Cardiac septum (tissue), 1 donor: ENCODE measurements at regions not wholly inside any gene's neighbourhood (a gene's known extent, or its start where the extent isn't known, plus 50 kb on each side); places are given as distances from the start of the nearest gene placed in this dataset.

Experiments used
- DNase-seq: peaks from one replicate; pipeline ENCODE4 v3.0.0-alpha.2; 2020; ENCODE audit warnings: low spot score
- intact Hi-C: fragments of 100-400 bp; cut with DNase I; formaldehyde crosslinking; loops from one replicate; pipeline ENCODE4 v1.14.0; 2022
- donor health status: DM: no; HTN: no; CAD: no.

GRCh38 chr14:101062065-101062450 lies 158.5 kb upstream of the RTL1 start:
- intact Hi-C loops: no loop called here
- DNase-seq: peak; percentile 22

DNA sequence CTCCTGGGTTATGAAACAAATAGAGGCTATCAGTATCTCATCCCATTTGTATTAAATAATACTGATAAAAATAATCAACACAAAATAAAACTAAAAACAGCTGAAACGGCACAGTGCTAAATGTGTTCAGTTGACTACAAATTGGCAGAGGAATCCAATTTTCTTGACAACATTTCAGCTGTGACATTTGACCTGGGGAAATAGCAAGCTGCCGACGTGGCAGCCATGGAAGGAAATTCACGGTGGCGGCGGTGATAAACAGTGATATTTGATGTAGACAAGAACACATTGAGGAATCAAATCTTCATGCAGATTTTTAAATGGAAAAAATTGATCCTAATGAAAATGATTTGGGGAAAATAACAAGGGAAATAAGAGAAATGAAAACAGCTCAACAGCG lies 159.1 kb upstream of the RTL1 start:
- DNase-seq: no peak
- intact Hi-C loops: no loop called here

GRCh38 chr14:101063121-101063520 lies 159.6 kb upstream of the RTL1 start:
- DNase-seq: peak; percentile 43
- intact Hi-C loops: no loop called here

GRCh38 chr14:101064121-101064661 lies 160.7 kb upstream of the RTL1 start:
- DNase-seq: peak; percentile 59
- intact Hi-C loops: no loop called here

GRCh38 chr14:101064718-101065117 lies 161.2 kb upstream of the RTL1 start:
- DNase-seq: peak; percentile 27
- intact Hi-C loops: no loop called here

- peak; percentile 36 for DNase-seq
- intact Hi-C loops: no loop called here
Measured at GRCh38 chr14:101065246-101065645, 161.7 kb upstream of the RTL1 start.

DNA sequence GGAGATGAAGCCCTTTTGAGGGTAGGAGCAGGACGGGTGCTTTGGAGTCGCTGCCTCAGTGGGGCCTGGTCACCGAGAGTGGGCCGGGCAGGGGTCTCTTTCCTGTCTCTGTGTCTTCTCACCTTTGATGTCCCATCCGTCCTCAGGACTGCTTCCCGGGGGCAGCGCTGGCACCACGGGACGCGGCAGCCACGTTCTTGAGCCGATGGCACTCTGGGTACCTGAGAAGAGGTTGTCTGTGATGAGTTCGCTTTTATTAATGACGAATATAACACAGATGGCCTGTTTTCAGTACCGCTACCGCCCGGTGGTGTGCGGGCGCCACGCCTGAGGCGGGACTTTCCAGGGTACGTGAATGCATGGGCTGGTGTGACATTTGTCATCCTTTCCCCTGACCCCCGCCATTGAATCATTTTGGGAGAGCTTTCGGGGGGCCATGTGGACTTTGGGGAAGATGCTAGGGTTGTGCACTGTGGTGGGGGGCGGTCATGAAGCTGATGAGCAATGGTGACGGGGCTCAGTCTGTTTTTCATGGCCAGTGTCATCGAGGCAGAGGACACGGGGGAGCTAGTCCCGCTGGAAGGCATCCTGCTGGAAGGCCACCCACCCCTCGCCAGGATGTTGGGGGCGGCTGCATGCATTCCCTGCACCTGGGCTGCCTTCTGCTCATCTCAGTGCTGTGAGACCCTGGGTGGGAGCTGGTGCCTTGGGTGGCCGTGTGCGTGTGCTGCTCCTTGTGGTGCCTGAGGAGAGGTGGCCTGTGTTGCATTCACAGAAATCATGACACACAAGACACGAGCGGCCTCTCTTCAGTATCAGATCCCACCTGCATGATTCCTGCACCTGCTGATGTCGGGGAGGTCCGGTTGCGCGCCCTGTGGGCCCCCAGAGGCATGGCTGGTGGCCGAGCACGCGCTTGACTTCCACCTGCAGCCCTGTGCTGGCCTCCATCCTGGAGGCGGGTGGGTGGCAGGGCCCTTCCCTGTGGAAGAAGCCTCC lies 162.5 kb upstream of the RTL1 start:
- intact Hi-C loops: no loop called here

DNA sequence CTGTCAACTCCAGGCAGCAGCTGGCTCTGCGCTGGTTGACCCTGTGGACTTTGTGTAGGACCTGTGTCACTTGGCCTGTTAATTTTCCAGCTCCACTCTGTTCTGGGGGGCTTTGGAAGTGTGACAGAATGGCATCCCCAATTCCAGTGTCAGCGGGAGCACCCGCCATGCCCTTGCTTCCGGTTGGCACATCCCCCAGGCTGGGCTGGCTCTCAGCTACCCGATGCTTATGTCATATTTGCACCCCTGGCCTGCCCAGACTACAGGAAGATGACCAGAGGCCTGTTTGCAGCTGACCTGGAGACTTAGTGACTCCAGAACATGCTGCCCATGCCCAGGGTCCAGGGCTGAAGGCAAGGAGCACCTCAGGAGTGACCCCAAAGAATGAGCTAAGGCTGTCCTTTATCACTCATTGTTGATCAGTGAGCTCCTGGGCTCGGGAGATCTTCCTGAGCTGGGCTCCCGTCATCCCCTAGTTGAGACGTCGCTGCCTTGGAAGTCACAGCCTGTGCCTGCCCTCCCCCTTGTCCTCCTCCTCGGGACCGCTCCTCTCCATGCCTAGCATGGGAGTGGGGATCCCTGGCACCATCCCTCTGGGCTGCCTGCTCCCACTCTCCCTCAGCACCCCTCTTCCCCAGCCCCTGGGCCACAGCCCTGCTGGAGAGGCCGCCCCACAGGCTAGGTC lies 163.4 kb upstream of the RTL1 start:
- DNase-seq: peak; percentile 50

More for the DNA sequence above, 162.5 kb upstream of the RTL1 start:
- peak; percentile 62 for DNase-seq

DNA sequence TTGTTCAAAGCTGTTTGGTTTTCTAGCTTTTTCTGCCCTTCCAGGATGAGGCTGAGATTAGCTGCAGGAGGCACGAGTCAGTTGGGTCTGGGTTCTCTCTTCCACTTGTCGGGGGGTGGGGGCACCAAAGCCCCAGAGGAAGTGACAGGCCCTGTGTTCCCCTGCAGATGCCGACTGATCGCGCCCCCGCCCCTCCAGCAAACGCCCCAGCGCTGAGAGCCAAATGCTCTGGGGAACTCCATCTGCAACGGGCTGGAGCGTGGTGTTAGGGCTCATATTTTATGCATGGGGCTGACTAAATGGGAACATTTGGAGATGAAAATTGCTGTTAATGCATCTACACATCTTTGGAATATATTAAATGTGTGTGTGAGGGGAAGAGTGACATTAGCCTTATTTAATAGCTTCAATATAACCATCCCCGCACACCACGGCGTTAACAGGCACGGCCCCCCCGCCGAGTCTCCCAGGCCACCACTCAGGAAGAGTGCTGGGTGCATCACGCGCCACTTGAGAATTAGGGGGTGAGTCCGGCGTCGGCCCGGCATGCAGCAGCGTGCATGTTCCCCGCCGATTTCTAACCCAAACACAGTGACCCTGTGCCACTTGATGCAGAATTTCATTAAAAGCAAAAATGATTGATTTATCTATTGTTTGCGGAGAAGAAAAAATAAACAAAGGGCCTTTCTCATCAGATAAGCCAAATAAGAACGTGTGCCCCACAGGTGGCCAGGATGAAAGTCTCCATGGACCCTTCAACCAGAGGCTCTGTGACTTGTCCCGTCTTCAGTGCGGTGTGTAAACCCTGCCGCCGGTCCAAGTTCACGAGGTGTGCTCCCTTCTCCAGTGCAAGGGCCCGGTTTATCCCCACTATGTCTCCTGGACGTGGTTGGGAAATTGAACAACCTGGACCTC lies 165.0 kb upstream of the RTL1 start:
- intact Hi-C loops: no loop called here
- peak; percentile 66 for DNase-seq

More for the DNA sequence above, 163.4 kb upstream of the RTL1 start:
- intact Hi-C loops: no loop called here

GRCh38 chr14:101069228-101069549 lies 165.7 kb upstream of the RTL1 start:
- DNase-seq: peak; percentile 49
- intact Hi-C loops: no loop called here

DNA sequence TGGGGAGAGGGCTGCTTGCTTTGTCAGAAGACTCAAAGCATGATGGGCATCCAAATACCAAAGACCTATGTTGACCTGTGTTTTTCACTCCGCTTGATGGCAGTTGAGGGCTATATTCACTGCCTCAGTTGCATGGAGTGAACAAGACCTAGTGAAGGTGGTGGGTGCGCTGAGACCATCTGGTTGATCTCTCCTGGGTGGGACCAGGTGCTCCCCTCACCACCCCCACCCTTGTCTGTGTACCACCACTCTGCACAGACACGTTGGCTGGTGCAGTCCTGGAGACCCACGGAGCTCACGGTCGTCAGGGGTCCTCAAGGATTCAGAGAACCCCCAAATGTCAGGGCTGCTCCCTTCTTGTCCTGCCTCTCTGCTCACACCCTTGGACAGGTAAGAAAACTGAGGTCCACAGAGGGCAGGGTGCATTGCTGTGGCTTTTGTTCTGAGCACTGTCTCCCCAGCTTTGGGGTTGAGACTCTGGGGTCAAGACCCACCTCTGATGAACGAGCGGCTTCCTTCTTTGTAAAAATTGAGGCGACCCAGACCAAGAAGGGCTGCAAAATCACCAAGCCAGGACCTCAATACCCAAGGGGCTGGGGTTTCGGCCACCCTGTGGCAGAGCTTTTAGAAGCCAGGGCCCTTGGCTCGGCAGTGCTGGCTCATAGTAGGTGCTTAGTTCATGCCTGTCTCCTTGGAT lies 166.3 kb upstream of the RTL1 start:
- DNase-seq: peak; percentile 63
- intact Hi-C loops: no loop called here

GRCh38 chr14:101070540-101071492 lies 167.3 kb upstream of the RTL1 start:
- DNase-seq: peak; percentile 63
- intact Hi-C loops: no loop called here

DNA sequence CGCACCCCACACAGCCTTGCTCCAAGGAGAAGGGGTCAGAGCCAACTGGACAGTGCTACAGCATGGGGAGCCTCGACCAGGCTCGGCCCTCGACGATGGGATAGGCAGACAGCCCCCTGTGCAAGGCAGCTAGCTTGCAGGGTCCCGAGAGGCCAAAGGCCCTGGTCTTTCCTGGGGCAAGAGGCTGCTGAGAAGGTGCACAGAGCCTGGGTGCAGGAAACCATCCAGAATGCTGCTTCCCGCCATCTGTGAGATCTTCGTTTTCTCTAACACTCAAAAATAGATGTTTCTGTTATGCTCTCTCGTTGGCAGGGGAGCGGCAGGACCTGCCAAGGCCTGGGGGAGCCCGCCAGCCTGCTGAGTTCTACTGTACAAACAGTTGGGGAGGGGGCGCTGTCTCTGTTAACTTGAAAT lies 168.0 kb upstream of the RTL1 start:
- intact Hi-C loops: no loop called here

DNA sequence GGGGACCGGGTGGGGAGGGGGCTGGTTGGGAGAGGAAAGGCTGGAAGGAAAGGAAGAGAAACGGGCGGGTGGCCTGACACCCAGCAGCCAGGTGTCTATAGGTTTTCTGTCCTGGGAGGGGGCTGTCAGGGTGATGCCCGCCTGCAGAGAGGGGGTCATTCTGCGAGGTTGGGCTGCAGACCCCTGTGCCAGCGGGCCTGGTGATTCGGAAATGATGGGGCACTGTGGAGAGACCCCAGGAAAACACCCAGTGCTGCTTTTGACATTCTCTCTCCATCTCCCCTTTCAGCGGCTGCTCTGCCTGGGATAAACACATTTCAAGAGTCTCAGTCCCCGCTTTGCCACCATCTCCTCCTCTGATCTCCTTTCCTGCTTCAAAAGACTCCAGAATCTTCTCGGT lies 168.5 kb upstream of the RTL1 start:
- DNase-seq: no peak
- intact Hi-C loops: no loop called here

More for the DNA sequence above, 168.0 kb upstream of the RTL1 start:
- peak; percentile 70 for DNase-seq

- intact Hi-C loops: no loop called here
- DNase-seq: peak; percentile 70
Measured at GRCh38 chr14:101072531-101072930, 169.0 kb upstream of the RTL1 start.

DNA sequence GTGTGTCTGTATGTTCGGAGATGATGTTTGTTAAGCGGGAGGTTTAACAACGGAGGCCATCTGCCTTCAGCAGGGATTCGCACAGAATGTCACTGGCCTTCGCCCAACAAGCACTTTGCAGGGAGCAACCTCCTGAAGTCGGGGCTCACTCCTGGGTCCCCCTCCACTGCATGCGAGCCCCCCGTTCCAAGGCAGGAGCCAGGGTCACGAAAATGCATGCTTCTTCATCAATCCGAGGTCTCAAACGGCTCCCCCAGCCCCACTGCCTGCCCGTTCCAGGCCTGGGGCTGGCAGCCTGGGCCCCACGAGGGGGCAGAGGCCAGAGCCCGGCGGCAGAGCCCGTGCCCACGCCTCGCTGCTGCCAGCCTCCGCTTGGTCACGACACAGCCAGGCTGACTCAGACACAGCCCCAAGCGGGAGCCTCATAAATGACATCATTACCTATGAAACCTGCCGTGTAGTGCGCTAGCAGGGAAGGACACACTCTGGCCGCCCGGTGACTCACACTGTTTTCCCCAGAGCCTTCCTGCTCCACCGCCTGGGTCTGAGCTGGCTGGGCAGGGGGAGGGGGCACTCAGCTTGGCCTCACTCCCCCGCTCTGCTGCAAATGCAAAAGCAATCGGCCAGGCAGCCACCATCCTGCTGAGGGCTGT lies 169.5 kb upstream of the RTL1 start:
- DNase-seq: peak; percentile 74
- intact Hi-C loops: no loop called here

GRCh38 chr14:101073598-101073965 lies 170.1 kb upstream of the RTL1 start:
- intact Hi-C loops: no loop called here
- peak; percentile 59 for DNase-seq
